HG03457 (cell line): ENCODE measurements at regions not wholly inside any gene's neighbourhood (a gene's known extent, or its start where the extent isn't known, plus 50 kb on each side); places are given as distances from the start of the nearest gene placed in this dataset.

Source experiments
- ATAC-seq: cut with Tn5 transposase; IDR thresholded peaks from one replicate; pipeline ENCODE4 v1.9.1; 2021; ENCODE audit warnings: moderate number of reproducible peaks; ENCODE audit not compliant: unreplicated experiment

GRCh38 chr12:82054566-82054965 is 295.4 kb upstream of the PPFIA2 start:
- ATAC-seq, result no peak

- ATAC-seq, result no peak
These were observed 288.3 kb upstream of the PPFIA2 start for GRCh38 chr12:82047446-82047845.

- ATAC-seq, result no peak
These were observed 282.0 kb upstream of the PPFIA2 start for GRCh38 chr12:82040987-82041743.

- no peak for ATAC-seq
These were observed 275.6 kb upstream of the PPFIA2 start for GRCh38 chr12:82034769-82035168.

DNA sequence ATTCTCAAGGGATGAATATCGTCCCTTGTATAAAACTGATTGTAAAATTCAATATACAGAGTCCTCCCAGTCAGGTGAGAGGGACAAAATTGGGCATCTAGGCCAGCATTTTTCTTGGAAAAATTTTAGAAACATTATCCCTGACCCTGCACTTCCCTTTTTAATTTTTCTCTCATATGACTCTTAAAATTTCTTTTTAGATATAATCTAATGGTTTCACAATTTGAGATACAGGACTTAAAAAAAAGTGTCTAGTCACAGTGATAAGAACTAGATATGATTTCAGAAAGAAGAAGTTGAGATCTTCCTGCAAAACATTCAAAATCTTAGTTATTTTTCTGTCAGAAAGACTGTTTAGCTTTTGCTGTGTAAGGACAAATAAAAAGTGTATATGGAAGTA is 270.8 kb upstream of the PPFIA2 start:
- ATAC-seq, result no peak

DNA sequence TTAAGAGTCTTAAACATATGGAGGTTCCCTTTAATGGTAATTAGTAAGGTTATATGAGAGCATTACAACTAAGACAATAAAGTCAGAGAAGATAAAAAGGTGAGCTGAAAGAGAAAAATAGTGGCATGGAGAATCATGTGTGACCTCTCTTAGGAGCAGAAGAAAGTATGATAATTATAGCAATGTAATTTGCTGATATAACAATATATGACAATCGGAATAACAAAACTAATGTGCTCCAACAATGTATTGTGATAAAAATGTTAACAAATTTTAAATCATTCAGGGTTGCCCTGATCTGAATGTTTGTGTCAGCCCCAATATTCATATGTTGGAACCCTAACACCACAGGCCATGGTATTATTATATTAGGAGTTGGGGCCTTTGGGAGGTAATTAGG is 269.6 kb upstream of the PPFIA2 start:
- ATAC-seq, result no peak

- ATAC-seq, result no peak
These were observed 268.5 kb upstream of the PPFIA2 start for GRCh38 chr12:82027612-82028011.

DNA sequence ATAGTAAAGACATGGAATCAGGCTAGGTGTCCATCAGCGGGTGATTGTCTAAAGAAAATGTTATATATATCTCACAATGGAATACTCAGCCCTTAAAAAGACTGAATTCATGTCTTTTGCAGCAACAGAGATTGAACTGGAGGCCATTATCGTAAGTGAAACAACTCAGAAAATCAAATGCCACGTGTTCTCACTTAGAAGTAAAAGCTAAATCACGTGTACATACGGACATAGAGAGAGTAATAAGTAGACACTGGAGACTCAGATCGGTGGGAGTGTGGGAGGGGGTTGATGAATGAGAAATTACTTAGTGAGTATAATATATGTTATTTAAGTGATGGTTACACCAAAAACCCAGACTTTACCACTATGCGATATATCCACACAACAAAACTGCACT is 266.3 kb upstream of the PPFIA2 start:
- no peak for ATAC-seq

DNA sequence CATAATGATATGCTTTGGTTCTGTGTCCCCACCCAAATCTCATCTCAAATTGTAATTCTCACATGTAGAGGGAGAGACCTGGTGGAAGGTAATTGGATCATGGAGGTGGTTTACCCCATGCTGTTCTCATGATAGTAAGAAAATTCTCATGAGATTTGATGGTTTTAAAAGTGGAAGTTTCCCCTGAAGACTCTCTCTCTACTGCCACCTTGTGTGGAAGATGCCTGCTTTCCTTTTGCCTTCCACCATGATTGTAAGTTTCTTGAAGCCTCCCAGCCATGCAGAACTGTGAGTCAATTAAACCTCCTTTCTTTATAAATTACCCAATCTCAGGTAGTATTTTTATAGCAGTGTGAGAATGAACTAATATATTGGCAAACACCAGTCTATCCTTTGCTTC is 260.4 kb upstream of the PPFIA2 start:
- no peak for ATAC-seq

DNA sequence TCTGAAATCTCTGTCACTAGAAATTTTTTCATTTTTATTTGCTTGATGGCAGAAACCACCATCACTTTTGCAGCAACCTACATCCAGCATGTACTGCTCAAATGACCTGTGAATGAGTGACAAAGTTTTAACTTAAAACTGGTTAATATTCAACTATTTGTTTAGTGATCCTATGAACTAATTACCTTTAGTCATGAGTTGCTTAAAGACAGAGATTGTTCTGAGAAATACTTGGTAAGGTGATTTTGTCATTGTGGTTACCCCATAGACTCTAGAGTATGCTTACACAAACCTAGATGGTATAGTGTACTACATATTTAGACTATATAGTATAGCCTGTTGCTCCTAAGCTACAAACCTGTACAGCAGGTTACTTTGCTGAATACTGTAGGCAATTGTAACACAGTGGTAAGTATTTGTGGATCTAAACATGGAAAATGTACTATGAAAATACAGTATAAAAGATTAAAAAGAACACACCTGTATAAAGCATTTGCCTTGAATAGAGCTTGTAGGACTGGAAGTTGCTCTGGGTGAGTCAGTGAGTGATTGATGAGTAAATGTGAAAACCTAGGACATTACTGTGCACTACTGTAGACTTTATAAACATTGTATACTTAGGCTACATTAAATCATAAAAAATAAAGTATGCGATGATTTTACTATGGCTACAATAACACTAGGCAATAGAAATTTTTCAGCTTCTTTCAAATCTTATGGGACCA is 256.6 kb upstream of the PPFIA2 start:
- peak; percentile 94 for ATAC-seq

DNA sequence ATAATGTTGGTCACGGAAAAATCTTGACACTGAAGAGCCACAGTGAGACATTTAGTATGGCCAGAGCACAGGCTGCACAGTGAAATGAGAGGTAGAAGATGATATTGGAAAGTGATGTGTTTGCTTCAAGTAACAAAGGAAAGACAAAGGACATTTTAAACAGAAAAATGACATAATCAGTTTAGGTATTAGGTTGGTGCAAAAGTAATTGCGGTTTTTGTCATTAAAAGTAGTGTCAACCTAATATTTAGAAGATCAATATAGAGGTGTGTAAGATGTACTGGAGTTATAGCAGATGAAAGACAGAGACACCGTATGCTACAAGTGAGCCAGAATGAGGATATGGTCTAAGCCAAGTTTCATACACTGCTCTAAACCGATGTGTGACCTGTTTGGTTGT is 253.0 kb upstream of the PPFIA2 start:
- no peak for ATAC-seq

GRCh38 chr12:82009524-82009923 is 250.4 kb upstream of the PPFIA2 start:
- ATAC-seq, result no peak

DNA sequence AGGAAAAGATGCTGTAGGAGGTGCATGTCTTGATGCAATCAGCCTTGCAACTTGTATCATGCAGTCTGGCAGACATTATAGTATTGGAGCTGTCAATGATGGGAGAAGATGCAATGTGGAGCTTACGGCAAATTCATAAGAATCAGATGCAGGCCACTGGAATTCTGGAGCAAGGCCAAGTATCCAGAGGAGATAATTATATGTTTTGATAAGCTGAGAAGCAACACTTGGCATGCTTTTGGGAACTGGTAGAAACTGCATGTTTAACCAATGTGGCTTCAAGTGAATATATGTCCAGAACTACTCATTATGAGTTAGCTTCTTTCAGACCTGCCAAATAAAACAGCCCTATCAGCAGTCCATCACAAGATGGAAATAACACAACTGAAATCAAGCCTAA is 249.1 kb upstream of the PPFIA2 start:
- no peak for ATAC-seq

- ATAC-seq, result no peak
These were observed 239.7 kb upstream of the PPFIA2 start for GRCh38 chr12:81998761-81999378.

DNA sequence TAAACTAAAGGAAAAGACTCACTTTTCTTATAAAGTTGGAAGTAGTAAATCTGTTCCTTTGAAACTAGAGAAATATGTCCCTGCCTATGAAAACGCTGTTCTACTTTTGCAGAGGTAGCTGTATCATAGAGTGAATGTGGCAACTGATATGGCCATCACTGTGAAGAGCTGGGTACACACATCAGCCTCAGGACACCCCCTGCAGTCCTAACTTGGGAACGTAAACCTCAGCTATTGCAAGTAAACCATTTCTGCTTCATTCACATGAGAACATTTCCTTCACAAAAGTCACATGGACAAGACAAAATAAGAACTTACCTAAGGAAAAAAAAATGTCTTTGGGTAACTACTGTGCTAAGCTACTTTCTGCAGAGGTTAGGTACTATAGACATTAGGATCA is 233.3 kb upstream of the PPFIA2 start:
- ATAC-seq, result no peak

DNA sequence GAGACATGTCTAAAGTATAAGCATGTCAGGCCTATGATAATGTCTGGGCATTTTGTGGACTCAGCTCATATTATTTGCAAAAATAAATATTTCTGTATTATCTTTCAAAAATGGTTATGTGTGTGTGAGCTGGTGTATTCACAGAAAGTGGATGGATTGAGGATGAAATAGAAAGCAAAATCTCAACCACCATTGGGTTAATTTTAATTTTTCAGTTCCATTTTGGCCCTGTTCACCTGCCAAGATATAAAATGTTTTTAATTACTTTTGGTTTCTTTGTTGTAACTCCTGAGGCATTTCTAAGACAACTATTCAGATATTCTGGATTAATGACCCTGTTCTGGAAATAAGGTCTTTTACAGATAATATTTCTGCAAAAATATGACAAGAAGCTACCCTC is 232.7 kb upstream of the PPFIA2 start:
- no peak for ATAC-seq

DNA sequence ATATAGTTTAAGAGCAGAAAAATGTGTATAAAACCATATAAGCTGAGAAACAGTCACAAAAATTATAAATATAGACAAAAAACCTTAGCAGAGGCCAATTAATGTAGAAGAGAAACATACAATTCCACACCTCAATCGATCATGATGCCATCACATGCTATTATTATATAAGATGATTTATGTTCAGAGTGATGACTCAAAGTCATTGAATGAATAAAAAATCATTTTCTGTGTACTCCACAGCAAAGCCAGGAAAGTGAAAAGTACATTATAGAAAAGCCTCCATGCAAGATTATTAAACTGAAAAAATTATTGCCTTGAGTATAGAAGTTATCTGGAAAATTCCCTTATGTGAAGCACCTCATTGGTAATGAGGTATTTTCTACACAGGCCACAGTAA is 229.2 kb upstream of the PPFIA2 start:
- no peak for ATAC-seq

- ATAC-seq, result no peak
These were observed 228.2 kb upstream of the PPFIA2 start for GRCh38 chr12:81987371-81987770.

DNA sequence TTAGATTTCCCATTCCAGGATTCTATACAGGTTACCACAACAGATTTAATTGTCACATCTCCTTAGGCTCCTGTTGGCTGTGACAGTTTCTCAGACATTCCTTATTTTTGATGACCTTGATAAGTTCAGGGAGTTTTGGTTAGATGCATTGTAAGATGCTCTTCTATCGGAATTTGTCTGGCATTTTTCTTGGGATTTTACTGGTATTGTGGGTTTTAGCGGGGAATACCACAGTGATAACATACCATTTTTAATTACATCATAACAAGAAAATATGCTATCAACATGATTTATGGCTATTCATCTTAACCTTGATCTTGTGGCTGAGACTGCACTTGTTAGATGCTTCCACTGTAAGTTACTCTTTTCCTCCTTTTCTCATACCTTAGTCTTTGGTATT is 217.5 kb upstream of the PPFIA2 start:
- no peak for ATAC-seq

DNA sequence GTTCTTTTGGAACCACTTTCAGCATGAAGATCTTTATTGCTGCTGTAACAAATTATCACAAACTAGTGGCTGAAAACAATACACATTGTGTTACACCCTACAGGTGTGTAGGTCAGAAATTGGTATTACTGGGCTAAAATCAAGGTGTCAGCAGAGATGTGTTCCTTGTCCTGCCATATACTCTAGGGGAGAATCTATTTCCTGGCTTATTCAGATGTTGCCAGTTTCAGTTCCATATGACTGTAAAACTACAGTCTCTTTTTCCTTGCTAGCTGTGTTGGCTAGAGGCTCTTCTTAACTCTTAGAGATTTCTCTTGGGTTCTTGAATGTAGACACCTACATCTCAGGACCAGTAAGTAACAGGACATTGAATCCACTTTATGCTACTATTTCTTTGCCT is 215.6 kb upstream of the PPFIA2 start:
- ATAC-seq, result no peak

- ATAC-seq, result no peak
These were observed 209.3 kb upstream of the PPFIA2 start for GRCh38 chr12:81968421-81968820.

DNA sequence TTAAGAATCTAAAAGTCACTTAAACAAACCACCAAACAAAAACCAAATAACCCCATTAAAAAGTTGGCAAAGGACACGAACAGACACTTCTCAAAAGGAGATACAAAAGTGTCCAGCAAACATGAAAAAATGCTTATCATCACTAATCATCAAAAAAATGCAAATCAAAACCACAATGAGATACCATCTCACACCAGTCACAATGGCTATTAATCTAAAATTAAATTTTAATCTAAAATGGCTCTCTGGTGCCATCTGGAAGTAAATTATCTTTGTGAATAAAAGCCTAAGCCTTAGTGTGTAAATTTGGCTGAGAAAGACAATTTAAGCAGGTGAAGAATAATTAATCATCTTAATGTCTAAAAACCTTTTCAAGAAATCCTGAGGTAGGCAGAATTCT is 204.5 kb upstream of the PPFIA2 start:
- ATAC-seq, result no peak
